VCaP (cell line): ENCODE measurements at regions not wholly inside any gene's neighbourhood (a gene's known extent, or its start where the extent isn't known, plus 50 kb on each side); places are given as distances from the start of the nearest gene placed in this dataset.

Source experiments
- H3K27ac ChIP-seq: fragments of 450-650 bp; 2 replicates; pipeline ENCODE4 v1.5.1; 2017
- CTCF ChIP-seq: fragments of 450-650 bp; conservative IDR thresholded peaks from 2 replicates; pipeline ENCODE4 v1.5.1; 2017; ENCODE audit warnings: mild to moderate bottlenecking, moderate library complexity

- H3K27ac ChIP-seq: no peak overlapping the region
- no peak for TF ChIP-seq CTCF
Measured at GRCh38 chr9:31135567-31135966, 1248.9 kb upstream of the ACO1 start.

DNA sequence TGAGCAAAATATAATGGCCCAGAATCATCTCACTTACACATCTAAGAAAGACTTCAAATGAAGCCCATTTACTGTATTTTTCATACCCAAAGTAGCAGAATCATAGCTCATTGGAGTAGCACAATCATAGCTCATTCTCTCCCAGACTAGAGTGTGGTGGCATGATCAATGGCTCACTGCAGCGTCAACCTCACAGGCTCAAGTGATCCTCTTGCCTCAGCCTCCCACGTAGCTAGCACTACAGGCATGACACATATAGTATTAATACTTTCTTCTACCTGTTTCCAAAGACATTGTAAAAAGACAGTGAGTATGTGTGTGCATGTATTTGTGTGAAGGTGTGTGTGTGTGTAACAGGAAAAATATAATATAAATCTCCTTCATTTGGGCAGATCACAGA, 1247.9 kb upstream of the ACO1 start:
- no peak for TF ChIP-seq CTCF
- no peak overlapping the region for H3K27ac ChIP-seq

- TF ChIP-seq CTCF: no peak
- H3K27ac ChIP-seq: no peak overlapping the region
Measured at GRCh38 chr9:31137176-31138160, 1247.0 kb upstream of the ACO1 start.

GRCh38 chr9:31140316-31140715, 1244.1 kb upstream of the ACO1 start:
- H3K27ac ChIP-seq: no peak overlapping the region
- peak; percentile 58 for TF ChIP-seq CTCF

GRCh38 chr9:31142456-31142855, 1242.0 kb upstream of the ACO1 start:
- TF ChIP-seq CTCF: no peak
- H3K27ac ChIP-seq: no peak overlapping the region

DNA sequence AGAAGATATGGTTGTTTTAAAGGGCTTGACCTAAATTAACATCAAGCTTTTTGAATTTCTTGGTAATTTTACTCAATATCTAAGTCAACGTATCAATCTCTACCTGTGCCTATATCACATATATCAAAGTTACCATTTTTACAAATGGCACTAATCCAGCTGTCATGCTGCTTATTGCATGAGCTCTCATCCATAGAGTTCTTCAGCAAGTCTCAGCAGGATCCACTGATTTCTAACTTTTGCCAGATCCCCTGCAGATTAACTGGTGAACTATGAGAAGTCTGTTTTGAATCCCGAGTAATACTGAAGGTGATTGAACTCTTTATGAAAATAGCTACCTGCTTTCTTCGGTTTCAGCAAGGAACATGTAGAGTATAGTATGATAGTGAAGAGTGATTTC, 1239.8 kb upstream of the ACO1 start:
- no peak for TF ChIP-seq CTCF

DNA sequence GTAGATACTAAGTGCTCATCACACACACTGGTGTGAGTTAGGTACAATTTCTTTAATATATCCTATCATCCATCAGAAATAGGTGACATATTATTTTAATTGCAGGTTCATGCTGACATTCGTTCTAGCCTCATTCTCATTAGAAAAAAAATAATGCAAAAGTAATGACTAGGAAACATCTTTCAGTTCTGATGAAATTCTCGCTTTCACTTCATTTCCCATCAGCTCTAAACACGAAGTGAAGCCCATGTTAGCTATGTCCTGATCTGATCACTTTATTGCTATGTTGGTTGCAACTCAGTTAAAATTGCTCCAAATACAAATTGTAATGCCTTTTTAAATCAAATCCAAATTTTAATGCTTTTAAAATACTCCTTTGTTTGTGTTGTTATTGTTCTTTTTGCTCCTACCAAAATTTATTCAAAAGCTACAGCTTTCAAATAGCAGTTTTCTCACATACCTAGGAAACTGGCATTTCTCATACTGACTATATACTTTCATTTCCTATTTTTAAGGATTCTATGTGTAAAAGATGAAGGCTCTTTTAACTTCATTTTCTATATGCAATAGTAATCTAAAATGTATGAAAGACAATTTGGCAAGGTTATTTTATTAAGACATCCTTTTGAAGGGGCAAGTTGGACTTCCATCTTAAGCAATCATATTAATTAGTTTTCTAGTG, 1237.8 kb upstream of the ACO1 start:
- no peak overlapping the region for H3K27ac ChIP-seq

More for the DNA sequence above, 1239.8 kb upstream of the ACO1 start:
- H3K27ac ChIP-seq: no peak overlapping the region

More for the DNA sequence above, 1237.8 kb upstream of the ACO1 start:
- no peak for TF ChIP-seq CTCF
